GM12878 (cell line): ENCODE measurements at regions not wholly inside any gene's neighbourhood (a gene's known extent, or its start where the extent isn't known, plus 50 kb on each side); places are given as distances from the start of the nearest gene placed in this dataset.

Experiments used
- ATAC-seq: fragments of 200-7000 bp; cut with Tn5 transposase; 3 replicates; pipeline ENCODE4 v1.9.1; 2020; ENCODE audit warnings: mild to moderate bottlenecking, moderate library complexity
- BruUV-seq: library from RNA; stranded (reverse); fragments of 400-500 nt; replicated peaks from 2 replicates; lab custom pipeline; 2021; lab: Mats Ljungman, UMichigan
- CTCF ChIA-PET: fragments of 300-600 bp; sonication (Branson Sonifier 250); formaldehyde crosslinking; extraction: SDS; loops from one replicate; lab custom pipeline; 2021; ENCODE audit warnings: inconsistent platforms; lab: Yijun Ruan, JAX
- POLR2A ChIA-PET: fragments of 350-600 bp; formaldehyde crosslinking; extraction: SDS; loops from one replicate; lab custom pipeline; 2021; ENCODE audit warnings: inconsistent platforms; lab: Charles Lee
- RAD21 ChIA-PET: fragments of 300-600 bp; sonication (Branson Sonifier 250); formaldehyde crosslinking; loops from one replicate; lab custom pipeline; 2023; ENCODE audit warnings: antibody characterized with exemption; ENCODE audit not compliant: unreplicated experiment; lab: Charles Lee
- SMC1A ChIA-PET: fragments of 300-600 bp; sonication (Branson Sonifier 250); formaldehyde crosslinking; loops from one replicate; lab custom pipeline; 2023; ENCODE audit not compliant: unreplicated experiment, uncharacterized antibody; lab: Charles Lee
- DNase-seq: peaks from one replicate; pipeline ENCODE4 v3.0.0-alpha.2; 2011; ENCODE audit warnings: low read depth, low spot score
- FAIRE-seq: peaks from 3 replicates; lab custom pipeline; 2011; peaks lifted over from hg19 to GRCh38; lab: Jason Lieb, UNC
- H2AFZ ChIP-seq: 2 replicates; pipeline ENCODE4 v1.6.0; 2011; ENCODE audit warnings: low read depth, low read length, control low read depth; ENCODE audit not compliant: control insufficient read depth
- H3K27ac ChIP-seq: 2 replicates; pipeline ENCODE4 v1.5.1; 2011; ENCODE audit warnings: control low read depth; ENCODE audit not compliant: control insufficient read depth, insufficient read depth
- H3K27me3 ChIP-seq, 2 experiments: replicated peaks in 1 of 2; 2 replicates each; pipeline versions ENCODE4 v1.6.0 to v1.6.1; 2011; ENCODE audit warnings: low read length in 1 of 2; ENCODE audit not compliant: control insufficient read depth in 2 of 2, insufficient read depth in 2 of 2
- H3K36me3 ChIP-seq, 2 experiments: 2 replicates each; pipeline ENCODE4 v1.5.1; 2011; ENCODE audit warnings: low read length in 1 of 2; ENCODE audit not compliant: control insufficient read depth in 2 of 2, insufficient read depth in 2 of 2
- H3K4me1 ChIP-seq: 2 replicates; pipeline ENCODE4 v1.6.1; 2011; ENCODE audit warnings: mild to moderate bottlenecking, low read length, moderate library complexity, mixed read lengths; ENCODE audit not compliant: control insufficient read depth, insufficient read depth
- H3K4me2 ChIP-seq: 2 replicates; pipeline ENCODE4 v1.6.0; 2011; ENCODE audit warnings: control low read depth; ENCODE audit not compliant: control insufficient read depth, insufficient read depth
- H3K4me3 ChIP-seq: fragments of 200-600 bp; sonication (generic); 2 replicates; pipeline ENCODE4 v1.5.1; 2016
- H3K79me2 ChIP-seq: 2 replicates; pipeline ENCODE4 v1.6.0; 2011; ENCODE audit warnings: low read length; ENCODE audit not compliant: control insufficient read depth, insufficient read depth
- H3K9ac ChIP-seq: 2 replicates; pipeline ENCODE4 v1.8.0; 2011; ENCODE audit warnings: low read length, control low read depth, mixed read lengths; ENCODE audit not compliant: control insufficient read depth, insufficient read depth
- H3K9me3 ChIP-seq: replicated peaks from 3 replicates; pipeline ENCODE4 v1.5.1; 2011; ENCODE audit warnings: mild to moderate bottlenecking, low read length; ENCODE audit not compliant: control insufficient read depth, insufficient read depth
- H4K20me1 ChIP-seq: 2 replicates; pipeline ENCODE4 v1.6.0; 2011; ENCODE audit not compliant: control insufficient read depth, insufficient read depth
- ATF2 ChIP-seq: IDR thresholded peaks from 2 replicates; pipeline ENCODE4 v1.6.1; 2012; ENCODE audit warnings: low read length, inconsistent platforms
- CHD1 ChIP-seq: IDR thresholded peaks from 2 replicates; pipeline ENCODE4 v1.6.1; 2012; ENCODE audit warnings: low read depth, low read length, improper control_type of control experiment
- YY1 ChIP-seq: IDR thresholded peaks from 2 replicates; pipeline ENCODE4 v1.6.1; 2011; ENCODE audit warnings: low read depth, mild to moderate bottlenecking, low read length
- WGBS: methylation state at CpG from one replicate; pipeline ENCODE4 v1.1.6; 2016; ENCODE audit warnings: low lambda C conversion rate; ENCODE audit not compliant: insufficient replicate concordance, insufficient coverage; ENCODE audit errors: missing lambda C conversion rate; 5-methylcytosine and 5-hydroxymethylcytosine counted together
- in situ Hi-C: fragments of 300-500 bp; cut with MboI; formaldehyde crosslinking; loops from 9 replicates; pipeline ENCODE4 v1.14.3; 2018; ENCODE audit warnings: mixed read lengths
- intact Hi-C: fragments of 100-400 bp; cut with micrococcal nuclease; formaldehyde crosslinking; loops from one replicate; pipeline ENCODE4 v1.14.2; 2022; ENCODE audit not compliant: unreplicated experiment
- TF ChIP-seq, protein P1 (sequence below): IDR thresholded peaks from 2 replicates; pipeline ENCODE4 v1.6.1; 2011; ENCODE audit warnings: borderline replicate concordance, low read depth, mild to moderate bottlenecking, moderate library complexity, mixed read lengths, low read length; ENCODE audit not compliant: insufficient read depth; ENCODE audit errors: extremely low read length

- no peak overlapping the region for H3K9ac ChIP-seq
- intact Hi-C loops = no loop called here
- H4K20me1 ChIP-seq = no peaks in the 10 kb centered on the region
- RAD21 ChIA-PET = interaction anchor here (0.6 to 1.3 kb wide), 2 partner anchors 165 to 342 kb away, joined by 3 to 5 read pairs; no protein-coding TSS in a partner anchor
- no peaks in the 10 kb centered on the region for H3K9me3 ChIP-seq
- no peak overlapping the region for H3K4me2 ChIP-seq
- ATAC-seq = no peak
- H3K4me3 ChIP-seq = no peak overlapping the region
- FAIRE-seq = no peak
- BruUV-seq = no TSS peak
- no peaks in the 10 kb centered on the region for H3K79me2 ChIP-seq
- no peak overlapping the region for H3K27ac ChIP-seq
- CTCF ChIA-PET = interaction anchor here (1.1 kb wide), 1 partner anchor 16 kb away, joined by 3 read pairs; no protein-coding TSS in a partner anchor
- SMC1A ChIA-PET = interaction anchor here (1.0 to 1.3 kb wide), 4 partner anchors 11 to 88 kb away, joined by 3 to 4 read pairs (median 3); no protein-coding TSS in a partner anchor
- no peaks in the 10 kb centered on the region for H3K27me3 ChIP-seq
- TF ChIP-seq, protein P1, sequence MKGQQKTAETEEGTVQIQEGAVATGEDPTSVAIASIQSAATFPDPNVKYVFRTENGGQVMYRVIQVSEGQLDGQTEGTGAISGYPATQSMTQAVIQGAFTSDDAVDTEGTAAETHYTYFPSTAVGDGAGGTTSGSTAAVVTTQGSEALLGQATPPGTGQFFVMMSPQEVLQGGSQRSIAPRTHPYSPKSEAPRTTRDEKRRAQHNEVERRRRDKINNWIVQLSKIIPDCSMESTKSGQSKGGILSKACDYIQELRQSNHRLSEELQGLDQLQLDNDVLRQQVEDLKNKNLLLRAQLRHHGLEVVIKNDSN = no peak
- TF ChIP-seq YY1 (no peak), ATF2 (no peak), CHD1 (no peak)
- WGBS = 29% methylated on average over 7 of the region's 7 CpGs
- DNase-seq = no peak
- no peaks in the 10 kb centered on the region for H3K4me1 ChIP-seq
- POLR2A ChIA-PET = no interaction called here
- H3K36me3 ChIP-seq = no peaks in the 10 kb centered on the region
- in situ Hi-C loops = no loop called here
- no peak overlapping the region for H2AFZ ChIP-seq
Measured at GRCh38 chr9:38253200-38253599, 139.3 kb upstream of the ALDH1B1 start.
